ENCODE measurements at regions not wholly inside any gene's neighbourhood (a gene's known extent, or its start where the extent isn't known, plus 50 kb on each side); places are given as distances from the start of the nearest gene placed in this dataset.

GRCh38 chr7:145839814-145840213 lies 276.8 kb upstream of the CNTNAP2 start:
- no peak for FAIRE-seq

GRCh38 chr7:145831616-145832206 lies 284.9 kb upstream of the CNTNAP2 start:
- ChIA-PET POLR2A (no interaction called here), SMC1A (ENCODE audit: uncharacterized antibody, unreplicated experiment) (interaction anchor here (0.6 kb wide), 1 partner anchor 26 kb away, joined by 3 read pairs; no protein-coding TSS in a partner anchor)
- TF ChIP-seq CHD4 (IDR thresholded peaks at IDR 0.05), result no peak
- TF ChIP-seq IRF3 (IDR thresholded peaks at IDR 0.05), result no peak
- no peak for TF ChIP-seq STAT3 (IDR thresholded peaks at IDR 0.05; ENCODE audit: low read depth, low read length)
- TF ChIP-seq POLR2A (IDR thresholded peaks at IDR 0.05; ENCODE audit: low read depth, low read length), result no peak
- no peak for TF ChIP-seq NR2F1 (conservative IDR thresholded peaks at IDR 0.05)
- TF ChIP-seq E2F4 (IDR thresholded peaks at IDR 0.05; ENCODE audit: low read depth, low read length), result no peak
- no peak for TF ChIP-seq MYC (IDR thresholded peaks at IDR 0.05; ENCODE audit: insufficient read depth, insufficient read length, insufficient replicate concordance, low read length, severe bottlenecking)
- TF ChIP-seq BRCA1 (IDR thresholded peaks at IDR 0.05; ENCODE audit: low read depth, low read length), result no peak
- no peak for TF ChIP-seq CTCF (IDR thresholded peaks at IDR 0.05 in 2 of 3, conservative IDR thresholded peaks at IDR 0.05 in 1 of 3; ENCODE audit: control insufficient read depth in 2 of 3, extremely low read depth in 1 of 3, insufficient read depth in 1 of 3, low read depth in 3 of 3, low read length in 3 of 3)
- no peak for TF ChIP-seq ZNF622 (IDR thresholded peaks at IDR 0.05)
- TF ChIP-seq ZBTB33 (IDR thresholded peaks at IDR 0.05), result no peak
- TF ChIP-seq HDAC2 (IDR thresholded peaks at IDR 0.05), result no peak

More at GRCh38 chr7:145839814-145840213, 276.8 kb upstream of the CNTNAP2 start:
- Histone ChIP-seq H4K20me1 (ENCODE audit: control insufficient read depth, insufficient read depth) (no peaks in the 10 kb centered on the region), H3K4me1 (ENCODE audit: control insufficient read depth, insufficient read depth, low read length) (no peaks in the 10 kb centered on the region), H3K27ac (ENCODE audit: control insufficient read depth, insufficient read depth) (no peak overlapping the region), H2AFZ (ENCODE audit: control insufficient read depth, low read depth, low read length) (no peak overlapping the region), H3K36me3 (ENCODE audit: control insufficient read depth in 2 of 2, insufficient read depth in 2 of 2, low read length in 1 of 2) (no peaks in the 10 kb centered on the region), H3K4me3 (no peak overlapping the region), H3K9ac (ENCODE audit: control insufficient read depth, insufficient read depth, low read length) (no peak overlapping the region), H3K79me2 (ENCODE audit: control insufficient read depth, insufficient read depth, low read length) (no peaks in the 10 kb centered on the region), H3K9me3 (replicated peaks; ENCODE audit: control insufficient read depth, insufficient read depth, low read length) (no peaks in the 10 kb centered on the region), H3K27me3 (replicated peaks in 1 of 2; ENCODE audit: control insufficient read depth in 2 of 2, insufficient read depth in 2 of 2, low read length in 1 of 2) (no peaks in the 10 kb centered on the region), H3K4me2 (ENCODE audit: control insufficient read depth, insufficient read depth) (no peak overlapping the region)
- TF ChIP-seq RB1 (IDR thresholded peaks at IDR 0.05; ENCODE audit: borderline replicate concordance) (no peak), SREBF1 (IDR thresholded peaks at IDR 0.05; ENCODE audit: low read length) (no peak)
- SMC1A ChIA-PET (ENCODE audit: uncharacterized antibody, unreplicated experiment), result no interaction called here
- 0% methylated on average over 1 of the region's 1 CpG for WGBS (ENCODE audit: insufficient coverage, insufficient replicate concordance, low lambda C conversion rate, missing lambda C conversion rate)
- DNase-seq (ENCODE audit: low read depth, low spot score) (no peak), ATAC-seq (no peak)
- in situ Hi-C loops (cut with MboI), result no loop called here
- intact Hi-C loops (cut with micrococcal nuclease; ENCODE audit: unreplicated experiment), result no loop called here
- CTCF ChIA-PET, result no interaction called here
- POLR2A ChIA-PET, result no interaction called here
- no TSS peak for BruUV-seq (replicated peaks)
- RAD21 ChIA-PET (ENCODE audit: unreplicated experiment), result no interaction called here

More at GRCh38 chr7:145831616-145832206, 284.9 kb upstream of the CNTNAP2 start:
- no peak overlapping the region for H3K27ac ChIP-seq (ENCODE audit: control insufficient read depth, insufficient read depth)
- 9% methylated on average over 4 of the region's 4 CpGs for WGBS (ENCODE audit: insufficient coverage, insufficient replicate concordance, low lambda C conversion rate, missing lambda C conversion rate)
- intact Hi-C loops (cut with micrococcal nuclease; ENCODE audit: unreplicated experiment), result no loop called here
- no peaks in the 10 kb centered on the region for H3K9me3 ChIP-seq (replicated peaks; ENCODE audit: control insufficient read depth, insufficient read depth, low read length)
- DNase-seq (ENCODE audit: low read depth, low spot score) (no peak), ATAC-seq (no peak), FAIRE-seq (no peak)
- H3K79me2 ChIP-seq (ENCODE audit: control insufficient read depth, insufficient read depth, low read length), result no peaks in the 10 kb centered on the region
- ChIA-PET CTCF (no interaction called here), RAD21 (ENCODE audit: unreplicated experiment) (no interaction called here)
- no peaks in the 10 kb centered on the region for H4K20me1 ChIP-seq (ENCODE audit: control insufficient read depth, insufficient read depth)
- H3K4me2 ChIP-seq (ENCODE audit: control insufficient read depth, insufficient read depth), result no peak overlapping the region
- H3K4me3 ChIP-seq, result no peak overlapping the region
- no peaks in the 10 kb centered on the region for H3K27me3 ChIP-seq (replicated peaks in 1 of 2; ENCODE audit: control insufficient read depth in 2 of 2, insufficient read depth in 2 of 2, low read length in 1 of 2)
- H3K9ac ChIP-seq (ENCODE audit: control insufficient read depth, insufficient read depth, low read length), result no peak overlapping the region
- in situ Hi-C loops (cut with MboI), result no loop called here
- H3K4me1 ChIP-seq (ENCODE audit: control insufficient read depth, insufficient read depth, low read length), result no peaks in the 10 kb centered on the region
- BruUV-seq (replicated peaks), result no TSS peak
- no peaks in the 10 kb centered on the region for H3K36me3 ChIP-seq (ENCODE audit: control insufficient read depth in 2 of 2, insufficient read depth in 2 of 2, low read length in 1 of 2)
- H2AFZ ChIP-seq (ENCODE audit: control insufficient read depth, low read depth, low read length), result no peak overlapping the region
